CD1c-positive myeloid dendritic cell (primary cell): ENCODE measurements at regions not wholly inside any gene's neighbourhood (a gene's known extent, or its start where the extent isn't known, plus 50 kb on each side); places are given as distances from the start of the nearest gene placed in this dataset.
"Not testable (repeated sequence)": the region's sequence is repeated elsewhere in the genome, so short reads cannot be mapped to it uniquely, and the experiment has no call there.

Experiments used
- DNase-seq: peaks from one replicate; pipeline ENCODE4 v3.0.0-alpha.2; 2016; ENCODE audit errors: extremely low spot score

GRCh38 chr5:15384176-15384575, 115.8 kb upstream of the FBXL7 start:
- no peak for DNase-seq

- no peak for DNase-seq
Observed at GRCh38 chr5:15383469-15383868, 116.5 kb upstream of the FBXL7 start.

GRCh38 chr5:15383021-15383420, 117.0 kb upstream of the FBXL7 start:
- no peak for DNase-seq

- no peak for DNase-seq
Observed at GRCh38 chr5:15377573-15378340, 122.2 kb upstream of the FBXL7 start.

GRCh38 chr5:15376803-15377202, 123.2 kb upstream of the FBXL7 start:
- no peak for DNase-seq

GRCh38 chr5:15376088-15376487, 123.9 kb upstream of the FBXL7 start:
- no peak for DNase-seq

- DNase-seq = no peak
Observed at GRCh38 chr5:15375559-15375958, 124.4 kb upstream of the FBXL7 start.

- no peak for DNase-seq
Observed at GRCh38 chr5:15374886-15375285, 125.1 kb upstream of the FBXL7 start.

GRCh38 chr5:15373151-15373550, 126.8 kb upstream of the FBXL7 start:
- no peak for DNase-seq

- DNase-seq = no peak
Observed at GRCh38 chr5:15371184-15371583, 128.8 kb upstream of the FBXL7 start.

GRCh38 chr5:15368835-15369234, 131.1 kb upstream of the FBXL7 start:
- DNase-seq = no peak

GRCh38 chr5:15367489-15367888, 132.5 kb upstream of the FBXL7 start:
- DNase-seq = no peak

- DNase-seq = no peak
Observed at GRCh38 chr5:15366676-15367391, 133.1 kb upstream of the FBXL7 start.

GRCh38 chr5:15365070-15365469, 134.9 kb upstream of the FBXL7 start:
- no peak for DNase-seq

GRCh38 chr5:15363601-15364000, 136.4 kb upstream of the FBXL7 start:
- DNase-seq = no peak

- DNase-seq = not testable (repeated sequence)
Observed at GRCh38 chr5:15357092-15357453, 142.9 kb upstream of the FBXL7 start.

- not testable (repeated sequence) for DNase-seq
Observed at GRCh38 chr5:15356308-15357091, 143.5 kb upstream of the FBXL7 start.

GRCh38 chr5:15354021-15354420, 146.0 kb upstream of the FBXL7 start:
- no peak for DNase-seq

- DNase-seq = no peak
Observed at GRCh38 chr5:15353086-15353645, 146.8 kb upstream of the FBXL7 start.

GRCh38 chr5:15350614-15351013, 149.4 kb upstream of the FBXL7 start:
- DNase-seq = no peak

GRCh38 chr5:15346738-15347137, 153.2 kb upstream of the FBXL7 start:
- DNase-seq = no peak

- no peak for DNase-seq
Observed at GRCh38 chr5:15344954-15345353, 155.0 kb upstream of the FBXL7 start.
